HG03025 (cell line): ENCODE measurements at regions not wholly inside any gene's neighbourhood (a gene's known extent, or its start where the extent isn't known, plus 50 kb on each side); places are given as distances from the start of the nearest gene placed in this dataset.
"Not testable (repeated sequence)": the region's sequence is repeated elsewhere in the genome, so short reads cannot be mapped to it uniquely, and the experiment has no call there.

Experiments
- ATAC-seq: cut with Tn5 transposase; IDR thresholded peaks from one replicate; pipeline ENCODE4 v1.9.1; 2021; ENCODE audit warnings: mild to moderate bottlenecking, moderate library complexity; ENCODE audit not compliant: unreplicated experiment, low FRiP score

DNA sequence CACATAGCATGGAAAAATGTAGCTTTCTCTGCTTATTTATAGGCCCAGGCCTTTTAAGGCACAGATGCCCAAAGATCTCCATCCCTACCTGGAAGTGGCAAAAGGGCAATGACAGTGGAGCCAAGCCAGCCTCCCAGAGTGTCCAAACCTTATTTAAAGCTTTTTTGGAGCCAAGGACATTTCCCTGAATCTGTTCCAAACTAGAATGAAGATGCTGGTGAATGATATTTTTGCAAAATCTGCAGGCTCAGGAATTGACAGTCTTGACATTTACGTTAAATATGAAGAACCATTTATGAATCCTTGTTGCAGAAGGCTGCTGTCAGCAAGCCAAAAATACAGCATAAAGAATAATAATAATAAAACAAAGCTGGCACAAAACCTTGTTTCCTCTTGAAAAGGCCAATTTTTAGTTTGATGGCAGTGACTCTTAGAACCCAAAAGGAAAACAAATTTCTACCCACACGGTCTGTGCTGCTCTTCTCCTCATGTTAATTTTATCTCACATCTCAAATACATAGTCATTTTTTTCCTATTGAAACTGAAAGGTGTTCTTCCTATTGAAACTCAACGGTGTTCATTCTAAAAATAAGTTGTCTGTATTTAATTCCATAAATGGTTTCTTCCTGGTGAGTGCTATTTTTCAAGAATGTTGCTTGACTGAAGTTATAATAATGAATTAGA is 206.3 kb upstream of the TBL1X start:
- ATAC-seq: no peak

DNA sequence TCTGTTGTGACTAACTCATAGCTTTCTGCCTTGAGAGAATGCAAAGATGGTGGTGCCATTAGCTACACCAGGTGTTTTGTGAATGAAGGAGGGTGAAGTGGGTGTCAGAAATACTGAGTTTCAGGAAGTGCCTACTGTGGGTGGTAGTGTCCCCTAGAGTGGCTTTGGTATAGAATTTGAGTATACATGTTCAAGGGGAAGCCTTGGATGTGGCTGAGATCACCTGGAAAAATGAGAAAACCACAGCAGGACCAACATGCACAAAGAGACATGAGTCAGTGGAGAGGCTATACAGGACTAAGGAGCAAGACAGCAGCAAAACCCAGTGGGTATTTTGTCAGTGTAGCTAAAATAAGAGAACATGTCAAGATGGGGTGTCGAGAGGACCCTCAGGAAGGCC is 204.3 kb upstream of the TBL1X start:
- no peak for ATAC-seq

DNA sequence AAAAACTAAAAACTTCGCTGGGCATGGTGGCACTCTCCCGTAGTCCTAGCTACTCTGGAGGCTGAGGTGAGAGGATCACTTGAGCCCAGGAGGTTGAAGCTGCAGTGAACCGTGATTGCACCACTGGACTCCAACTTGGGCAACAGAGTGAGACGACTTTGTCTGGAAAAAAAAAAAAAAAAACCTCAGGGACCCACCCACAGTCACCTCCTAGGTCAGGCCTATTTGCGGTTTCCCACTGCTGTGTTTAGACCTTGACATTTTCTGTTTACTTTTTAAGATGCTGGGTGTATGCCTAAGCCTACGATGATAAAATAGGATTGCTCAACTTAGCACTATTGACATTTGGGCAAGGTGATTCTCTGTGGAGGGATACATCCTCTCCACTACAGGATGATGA is 197.4 kb upstream of the TBL1X start:
- ATAC-seq: no peak

DNA sequence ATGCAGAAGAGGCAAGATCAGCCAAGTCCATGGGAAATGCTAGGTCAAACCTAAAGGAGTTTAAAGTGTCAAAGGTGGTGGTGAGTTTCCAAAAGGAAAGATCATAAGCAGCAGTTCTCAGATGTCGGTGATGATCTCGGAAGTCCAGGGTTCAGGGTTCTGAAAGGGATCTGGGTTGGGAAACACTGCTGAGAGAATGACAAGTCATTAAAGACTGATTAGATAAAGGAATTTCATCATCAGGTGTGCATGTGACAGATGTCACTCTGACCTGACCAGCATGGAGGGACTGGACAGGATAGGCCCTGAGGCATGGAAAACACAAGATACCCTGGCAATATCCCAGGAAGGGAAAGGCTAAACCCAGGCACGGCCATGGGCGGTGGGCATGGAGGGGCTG is 195.7 kb upstream of the TBL1X start:
- no peak for ATAC-seq

DNA sequence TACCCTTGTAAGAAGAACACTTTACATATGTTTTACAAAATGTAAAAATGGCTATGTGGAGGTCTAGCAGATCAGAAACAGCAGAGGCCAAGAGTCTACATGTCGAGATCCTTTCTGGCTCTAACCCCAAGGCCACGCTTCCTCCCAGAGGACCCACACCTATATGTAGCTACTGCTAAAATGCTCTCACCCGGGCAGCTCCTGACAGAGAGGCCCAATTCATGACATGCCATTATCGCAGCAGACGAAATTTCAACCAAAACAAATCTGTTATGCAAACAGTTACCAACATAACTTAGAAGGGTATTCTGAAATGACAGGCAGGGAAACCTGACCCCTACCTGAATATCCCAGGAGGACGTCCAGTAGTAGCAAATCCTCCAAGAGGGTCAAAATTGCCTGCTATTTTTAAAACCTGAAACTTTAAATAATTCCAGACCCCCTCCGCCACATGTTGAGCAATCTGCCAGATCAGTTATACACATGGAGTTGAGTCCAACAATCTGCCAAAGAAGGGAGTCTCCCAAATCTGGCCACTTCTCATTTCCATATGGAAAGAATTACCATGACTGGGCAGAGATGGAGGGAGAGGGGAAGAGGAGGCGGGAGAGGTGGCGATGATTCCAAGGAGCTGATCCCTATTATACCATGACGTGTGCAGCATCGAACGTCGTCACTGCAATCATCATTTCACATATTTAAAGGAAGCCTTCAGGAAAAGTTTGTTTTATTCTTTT is 192.9 kb upstream of the TBL1X start:
- ATAC-seq: no peak

DNA sequence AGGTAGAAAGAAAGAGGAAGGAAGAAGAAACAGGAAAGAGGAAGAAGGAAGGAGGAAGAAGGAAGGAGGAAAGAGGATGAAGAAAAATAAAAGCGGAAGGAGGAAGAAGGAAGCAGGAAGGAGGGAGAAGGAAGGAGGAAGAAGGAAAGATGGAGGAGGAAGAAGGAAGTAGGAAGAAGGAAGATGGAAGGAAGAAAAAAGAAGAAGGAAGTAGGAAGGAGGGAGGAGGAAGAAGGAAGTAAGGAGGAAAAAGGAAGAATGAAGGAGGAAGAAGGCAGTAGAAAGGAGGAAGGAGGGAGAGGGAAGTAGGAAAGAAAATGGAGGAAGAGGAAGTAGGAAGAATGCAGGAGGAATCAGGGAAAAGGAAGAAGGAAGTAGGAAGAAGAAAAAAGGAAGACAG is 191.1 kb upstream of the TBL1X start:
- ATAC-seq: no peak

DNA sequence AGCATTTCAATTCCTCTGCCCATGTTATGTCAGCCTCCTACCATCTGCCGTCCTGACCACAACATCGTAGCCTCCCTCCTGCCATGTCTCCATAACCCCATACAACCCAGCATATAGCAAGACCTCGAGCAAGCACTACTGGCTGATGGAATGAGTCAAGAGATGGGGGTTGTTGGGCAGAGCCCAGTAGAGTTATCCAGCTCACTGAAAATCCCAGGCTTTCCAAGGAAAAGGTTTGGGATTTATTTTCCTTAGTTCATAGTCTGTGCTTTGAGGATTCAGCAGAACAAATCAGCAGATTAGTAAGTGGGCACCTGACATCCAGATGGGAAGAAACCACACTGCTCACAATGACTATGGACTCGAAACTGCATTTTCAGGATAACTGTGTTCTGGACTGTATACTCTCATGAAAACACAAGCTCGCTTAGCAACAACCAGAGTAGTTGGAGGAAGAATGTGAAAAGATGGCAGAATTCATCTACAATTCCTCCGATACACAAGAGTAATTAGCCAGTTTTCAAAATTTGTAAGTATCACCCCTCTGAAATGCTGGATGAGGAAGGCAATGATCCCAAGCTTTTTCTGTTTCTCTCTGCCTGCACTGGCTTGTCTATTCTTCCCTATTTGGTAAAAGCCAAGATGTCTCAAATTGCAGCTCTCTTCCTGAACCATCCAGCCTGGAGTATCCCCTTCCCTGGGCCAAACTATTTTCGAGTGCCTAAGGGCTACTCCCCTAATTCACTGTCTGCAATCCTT is 186.2 kb upstream of the TBL1X start:
- ATAC-seq: no peak

DNA sequence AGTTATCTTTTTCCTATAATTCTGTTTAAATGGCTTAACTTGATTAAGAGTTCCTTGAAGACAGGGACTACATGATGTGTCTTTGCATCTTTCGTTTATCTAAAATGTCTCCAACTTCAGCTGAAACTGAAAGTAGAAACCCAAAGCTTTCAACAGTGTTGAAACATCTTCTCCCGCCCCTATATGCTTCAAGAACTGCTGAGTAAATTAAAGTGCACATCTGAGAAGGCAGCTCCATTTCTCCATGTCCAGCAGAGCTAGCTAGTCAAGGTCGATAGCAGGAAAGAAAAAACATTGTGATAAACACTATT is 185.7 kb upstream of the TBL1X start:
- no peak for ATAC-seq

DNA sequence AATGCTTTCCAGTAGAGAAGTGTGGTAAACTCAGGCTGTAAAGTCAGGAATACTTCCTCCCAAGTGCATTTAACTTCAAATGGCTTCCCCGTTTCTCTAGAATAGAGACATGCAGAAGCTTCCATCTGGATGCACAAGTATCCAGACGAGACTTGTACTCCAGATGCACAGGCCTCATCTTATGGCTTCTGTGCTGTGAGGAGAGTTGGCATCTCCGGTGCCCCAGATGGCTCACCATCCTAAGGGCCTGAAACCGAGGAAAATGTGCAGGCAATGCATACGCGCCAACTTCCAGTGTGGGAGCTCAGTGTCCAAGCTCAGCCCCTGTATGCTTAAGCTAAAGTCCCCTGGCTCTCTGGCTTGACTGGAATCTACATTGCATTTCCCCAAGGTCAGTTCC is 184.0 kb upstream of the TBL1X start:
- no peak for ATAC-seq

DNA sequence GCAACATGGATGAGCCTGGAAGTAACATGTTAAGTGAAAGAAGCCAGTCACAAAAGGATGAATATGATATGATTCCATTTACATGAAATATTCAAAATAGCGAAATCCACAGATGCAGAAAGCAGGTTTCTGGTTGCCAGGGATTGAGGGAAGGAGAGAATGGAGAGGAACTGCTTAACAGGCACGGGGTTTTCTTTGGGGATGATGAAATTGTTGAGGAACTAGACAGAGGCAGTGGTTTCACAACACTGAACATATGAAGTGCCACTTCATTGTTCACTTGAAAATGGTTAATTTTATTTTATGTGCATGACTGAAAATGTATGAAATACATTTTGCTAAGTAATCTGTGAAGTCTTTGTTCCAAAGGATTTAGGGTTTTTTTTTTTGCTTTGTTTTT is 182.5 kb upstream of the TBL1X start:
- no peak for ATAC-seq

DNA sequence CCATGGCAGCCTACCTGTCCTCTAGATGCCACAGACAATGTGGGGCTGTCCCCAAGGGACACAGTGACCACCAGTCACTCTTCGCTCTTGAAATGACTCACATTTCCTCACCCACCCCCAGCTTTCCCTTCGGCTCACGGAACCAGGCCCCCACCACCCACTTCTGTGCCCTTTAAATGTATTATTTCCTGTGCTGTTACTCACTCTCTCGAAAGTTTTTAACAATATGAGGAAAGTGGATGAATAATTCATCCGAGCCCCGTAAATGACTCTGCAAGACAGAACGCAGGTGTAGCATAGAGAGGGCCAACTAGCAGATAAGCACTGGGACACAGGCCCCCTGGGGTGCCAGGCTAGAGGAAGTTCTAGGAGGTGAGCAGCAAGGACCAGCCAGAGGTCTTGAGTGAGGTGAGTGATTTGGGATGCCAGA is 179.5 kb upstream of the TBL1X start:
- ATAC-seq: no peak

DNA sequence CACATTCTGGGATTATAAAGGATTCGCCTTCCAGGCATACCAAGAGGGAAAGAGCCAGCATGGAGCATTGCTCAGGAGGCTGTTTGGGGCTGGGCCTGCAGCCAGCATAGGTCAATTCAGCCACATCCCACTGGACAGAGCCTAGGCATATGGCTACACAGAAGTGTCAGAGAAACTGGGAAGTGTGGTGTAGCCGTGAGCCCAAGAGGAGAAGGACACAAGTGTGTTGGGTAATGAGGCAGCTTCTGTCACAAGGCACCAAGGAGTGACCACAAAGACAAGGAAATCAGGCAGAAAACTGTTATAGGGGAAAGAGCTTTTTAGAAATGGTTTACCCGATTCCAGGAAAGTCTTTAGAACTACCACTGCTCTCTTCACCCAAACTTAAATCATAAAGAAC is 178.6 kb upstream of the TBL1X start:
- no peak for ATAC-seq

DNA sequence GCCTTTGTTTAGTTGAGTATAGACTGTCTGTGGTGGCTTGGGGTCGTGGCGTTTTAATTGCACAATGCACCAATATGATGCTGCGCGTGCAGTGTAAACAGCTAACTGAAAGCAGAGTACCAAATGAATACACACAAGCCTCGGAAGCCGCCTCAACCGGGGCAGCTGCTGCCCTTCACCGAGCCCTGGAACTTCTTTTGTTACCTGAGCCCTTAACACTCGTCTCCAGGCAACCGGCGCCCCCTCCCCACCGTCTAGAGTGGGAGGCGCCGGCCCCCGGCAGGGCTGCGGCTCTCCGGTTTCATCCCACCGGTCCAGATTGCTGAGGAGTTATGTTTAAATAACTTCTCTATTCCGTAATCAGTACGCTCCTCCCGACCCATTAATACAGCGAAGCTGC is 173.2 kb upstream of the TBL1X start:
- no peak for ATAC-seq

DNA sequence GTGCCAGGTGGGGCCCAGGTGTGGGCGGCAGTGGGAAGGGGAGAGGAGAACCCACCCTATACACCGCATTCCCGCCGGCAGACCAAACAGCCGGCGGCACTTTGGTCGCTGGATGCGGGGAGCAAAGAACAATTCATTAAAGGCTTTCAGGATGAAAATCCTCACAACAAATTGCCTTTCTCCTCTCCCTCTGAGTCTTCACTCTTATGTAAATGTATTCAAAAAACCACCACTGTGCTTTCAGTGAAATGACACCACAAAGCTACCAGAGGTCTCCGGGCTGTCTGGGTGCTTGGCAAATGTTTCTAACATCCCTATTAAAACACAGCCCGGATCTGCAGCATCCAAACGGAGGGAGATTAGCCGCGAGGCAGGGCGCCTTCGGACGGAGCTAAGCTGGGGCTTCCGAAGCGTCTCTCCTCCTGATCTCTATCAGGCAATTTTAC is 171.8 kb upstream of the TBL1X start:
- no peak for ATAC-seq

DNA sequence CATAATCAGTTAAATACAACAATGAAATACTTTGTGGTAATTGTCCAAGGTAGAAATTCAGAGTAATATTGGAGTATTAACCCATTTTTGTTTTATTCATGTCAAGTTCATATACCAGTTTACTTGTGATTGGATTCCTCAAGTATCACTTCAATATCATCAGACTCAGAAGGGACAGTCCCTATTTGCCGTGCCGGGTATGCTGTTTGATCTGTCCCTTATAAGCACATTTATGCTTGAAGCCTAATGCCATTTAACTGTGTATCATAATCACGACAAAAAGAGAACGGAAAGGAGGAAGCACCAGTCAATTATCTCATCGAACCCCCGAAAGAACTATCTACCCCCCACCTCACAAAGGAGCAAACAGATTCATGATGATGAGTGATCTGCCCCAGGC is 171.0 kb upstream of the TBL1X start:
- ATAC-seq: no peak

DNA sequence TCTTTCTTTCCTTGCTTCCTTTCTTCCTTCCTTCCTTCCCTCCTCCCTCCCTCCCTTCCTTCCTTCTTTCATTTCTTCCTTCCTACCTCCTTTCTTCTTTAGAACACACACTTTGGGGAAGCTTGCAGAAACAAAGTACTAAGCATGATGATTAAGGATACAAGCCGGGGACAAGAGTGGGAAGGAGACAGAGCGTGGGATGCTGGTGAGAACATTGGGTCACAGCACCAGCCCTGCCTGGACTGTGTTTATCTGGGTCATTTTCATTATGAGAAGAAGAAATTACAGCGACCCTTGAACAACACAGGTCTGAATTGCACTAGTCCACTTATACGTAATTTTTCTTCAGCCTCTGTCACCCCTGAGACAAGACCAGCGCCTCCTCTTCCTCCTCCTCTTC is 169.3 kb upstream of the TBL1X start:
- ATAC-seq: no peak

DNA sequence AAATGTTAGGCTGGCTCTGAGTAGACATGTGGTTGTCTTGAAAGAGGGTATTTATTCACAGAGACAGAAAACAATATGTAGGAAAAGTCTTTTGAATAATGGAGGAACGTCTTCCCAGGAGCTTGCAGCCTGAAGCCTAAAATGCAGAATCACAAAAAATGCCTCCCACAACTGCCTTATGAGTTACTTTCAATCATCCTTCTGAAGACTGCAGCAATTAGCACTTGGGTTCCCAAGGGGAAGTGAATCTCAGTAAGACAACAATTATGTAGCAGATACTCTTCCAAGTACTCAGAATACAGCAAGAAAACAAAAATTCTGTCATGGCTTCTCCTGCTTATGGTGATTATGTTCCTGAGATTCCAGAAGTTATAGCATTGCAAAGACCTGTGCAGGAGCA is 166.6 kb upstream of the TBL1X start:
- ATAC-seq: no peak

DNA sequence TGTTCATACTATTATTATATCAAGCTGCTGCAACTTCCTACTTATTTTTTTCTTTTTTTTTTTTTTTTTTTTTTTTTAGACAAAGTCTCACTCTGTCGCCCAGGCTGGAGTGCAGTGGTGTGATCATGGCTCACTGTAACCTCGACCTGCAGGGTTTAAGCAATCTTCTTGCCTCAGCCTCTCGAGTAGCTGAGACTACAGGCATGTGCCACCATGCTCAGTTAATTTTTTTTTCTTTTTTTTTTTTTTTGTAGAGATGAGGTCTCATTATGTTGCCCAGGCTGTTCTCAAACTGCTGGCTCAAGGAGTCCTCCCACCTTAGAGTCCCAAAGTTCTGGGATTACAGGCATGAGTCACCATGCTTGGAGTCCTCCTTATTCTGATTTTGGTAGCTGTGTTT is 165.2 kb upstream of the TBL1X start:
- ATAC-seq: not testable (repeated sequence)

DNA sequence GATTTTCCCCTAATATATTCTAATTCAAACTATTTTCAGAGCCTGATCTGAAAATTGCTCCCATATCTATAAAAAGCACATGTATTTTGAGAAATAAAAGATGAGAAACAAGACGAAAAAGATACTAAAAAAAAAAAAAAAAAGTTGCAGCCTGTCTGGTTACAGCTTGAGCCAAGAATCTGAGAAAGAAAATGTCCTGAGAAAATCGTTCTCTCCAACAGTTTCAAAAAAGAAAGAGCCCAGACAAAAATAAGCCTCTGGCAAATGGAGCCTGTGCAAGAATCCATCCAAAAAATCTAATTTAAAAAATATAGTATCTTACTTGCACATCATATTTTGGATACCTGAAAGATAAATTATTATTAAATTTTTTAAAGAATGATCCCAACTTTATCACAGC is 163.0 kb upstream of the TBL1X start:
- ATAC-seq: no peak

DNA sequence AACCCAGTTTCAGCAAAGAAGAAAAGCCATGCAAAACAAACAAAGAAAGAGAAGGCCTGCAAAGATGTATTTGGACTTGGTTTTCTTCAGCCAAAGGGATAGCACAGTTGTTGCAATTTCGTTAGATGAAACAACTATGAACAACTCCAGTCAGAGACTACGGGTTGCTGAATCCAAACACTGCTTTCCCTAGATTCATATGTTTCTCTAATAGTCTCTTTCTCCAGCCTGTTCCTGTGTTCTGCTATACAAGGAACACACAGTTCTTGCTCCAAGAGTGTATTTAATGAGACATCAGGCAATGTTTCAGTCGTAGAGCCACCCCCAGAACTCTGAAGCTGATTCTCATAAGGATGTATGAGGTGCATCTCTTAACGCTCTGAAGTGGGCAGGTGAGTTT is 162.5 kb upstream of the TBL1X start:
- no peak for ATAC-seq

DNA sequence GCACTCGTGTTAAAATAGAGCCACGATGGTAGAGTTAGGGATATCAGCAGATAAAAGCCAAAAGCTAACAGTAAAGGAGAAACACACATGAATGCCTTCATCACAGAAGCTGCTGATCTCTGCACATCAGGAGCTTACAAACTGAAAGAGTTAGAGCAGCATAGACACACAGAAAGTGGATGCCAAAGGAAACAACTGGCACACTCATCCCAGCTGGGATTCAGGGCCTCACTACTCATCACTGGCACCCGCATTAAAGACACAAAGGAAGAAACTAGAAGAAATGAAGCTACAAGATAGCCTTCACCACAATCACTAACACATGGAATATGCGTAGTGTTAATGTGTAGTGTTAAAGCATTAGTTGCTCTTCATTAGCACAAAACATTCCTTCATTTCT is 156.4 kb upstream of the TBL1X start:
- no peak for ATAC-seq

DNA sequence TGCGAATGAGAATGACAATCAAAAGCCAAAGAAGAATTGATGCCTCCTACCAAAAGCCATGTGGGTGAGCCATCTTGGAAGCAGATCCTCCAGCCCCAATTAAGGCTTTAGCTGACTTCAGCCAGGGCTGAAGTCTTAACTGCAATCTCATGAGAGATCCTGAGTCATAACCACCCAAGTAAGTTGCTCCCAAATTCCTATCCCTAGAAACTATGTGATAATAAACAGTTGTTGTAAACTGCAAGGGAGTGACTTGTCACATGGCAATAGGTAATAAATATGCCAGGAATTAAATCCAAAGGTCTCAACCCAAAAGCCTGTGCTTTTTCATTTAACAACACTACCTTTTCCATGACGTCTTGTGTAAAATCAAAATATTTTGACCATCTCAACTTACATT is 154.2 kb upstream of the TBL1X start:
- no peak for ATAC-seq
